DND-41 (cell line): ENCODE measurements at regions not wholly inside any gene's neighbourhood (a gene's known extent, or its start where the extent isn't known, plus 50 kb on each side); places are given as distances from the start of the nearest gene placed in this dataset.

Source experiments
- CTCF ChIP-seq: IDR thresholded peaks from 2 replicates; pipeline ENCODE4 v1.5.1; 2012; ENCODE audit warnings: borderline replicate concordance, low read length, moderate library complexity, mild to moderate bottlenecking; ENCODE audit not compliant: poor library complexity, severe bottlenecking; ENCODE audit errors: extremely low read depth
- EZH2 ChIP-seq: IDR thresholded peaks from 3 replicates; pipeline ENCODE4 v1.6.1; 2012; ENCODE audit warnings: borderline replicate concordance, low read depth, mild to moderate bottlenecking, moderate library complexity, low read length, inconsistent platforms; ENCODE audit not compliant: severe bottlenecking

- TF ChIP-seq CTCF (peak; percentile 18), EZH2 (no peak)
Observed at GRCh38 chr7:41045556-41046123, 657.2 kb downstream of the INHBA start.
